ENCODE measurements at regions not wholly inside any gene's neighbourhood (a gene's known extent, or its start where the extent isn't known, plus 50 kb on each side); places are given as distances from the start of the nearest gene placed in this dataset.

DNA sequence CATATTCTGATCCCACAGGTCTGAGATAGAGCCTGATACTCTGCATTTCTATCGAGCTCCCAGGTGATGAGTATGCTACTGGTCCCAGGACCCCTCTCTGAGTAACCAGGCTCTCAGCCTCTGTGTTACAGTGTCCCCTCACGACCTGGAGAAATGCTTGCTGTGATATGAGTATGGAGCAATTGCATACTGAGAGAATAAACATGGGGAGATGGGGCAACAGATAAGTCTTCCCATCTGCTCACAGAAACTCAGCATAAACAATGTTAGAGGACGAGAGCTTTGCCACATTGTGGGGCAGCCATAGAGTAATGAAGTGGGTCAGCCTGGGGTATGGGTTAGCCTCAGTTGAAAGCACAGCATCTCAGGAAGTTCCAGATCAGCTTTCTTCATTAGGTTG is 82.6 kb upstream of the HS3ST1 start:
- TF ChIP-seq, protein P1, sequence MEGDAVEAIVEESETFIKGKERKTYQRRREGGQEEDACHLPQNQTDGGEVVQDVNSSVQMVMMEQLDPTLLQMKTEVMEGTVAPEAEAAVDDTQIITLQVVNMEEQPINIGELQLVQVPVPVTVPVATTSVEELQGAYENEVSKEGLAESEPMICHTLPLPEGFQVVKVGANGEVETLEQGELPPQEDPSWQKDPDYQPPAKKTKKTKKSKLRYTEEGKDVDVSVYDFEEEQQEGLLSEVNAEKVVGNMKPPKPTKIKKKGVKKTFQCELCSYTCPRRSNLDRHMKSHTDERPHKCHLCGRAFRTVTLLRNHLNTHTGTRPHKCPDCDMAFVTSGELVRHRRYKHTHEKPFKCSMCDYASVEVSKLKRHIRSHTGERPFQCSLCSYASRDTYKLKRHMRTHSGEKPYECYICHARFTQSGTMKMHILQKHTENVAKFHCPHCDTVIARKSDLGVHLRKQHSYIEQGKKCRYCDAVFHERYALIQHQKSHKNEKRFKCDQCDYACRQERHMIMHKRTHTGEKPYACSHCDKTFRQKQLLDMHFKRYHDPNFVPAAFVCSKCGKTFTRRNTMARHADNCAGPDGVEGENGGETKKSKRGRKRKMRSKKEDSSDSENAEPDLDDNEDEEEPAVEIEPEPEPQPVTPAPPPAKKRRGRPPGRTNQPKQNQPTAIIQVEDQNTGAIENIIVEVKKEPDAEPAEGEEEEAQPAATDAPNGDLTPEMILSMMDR (IDR thresholded peaks at IDR 0.05) = no peak
- H3K36me3 ChIP-seq (replicated peaks in 1 of 2; ENCODE audit: control insufficient read depth in 1 of 2, insufficient read depth in 2 of 2, low read length in 2 of 2) = no peaks in the 10 kb centered on the region
- H3K4me2 ChIP-seq (replicated peaks; ENCODE audit: extremely low read depth, low read length, poor library complexity, severe bottlenecking) = no peak overlapping the region
- no peak overlapping the region for H3K9ac ChIP-seq (ENCODE audit: insufficient read depth, low read length, poor library complexity, severe bottlenecking)
- no peak overlapping the region for H3K27ac ChIP-seq (ENCODE audit: low read depth in 1 of 2, low read length in 2 of 2)
- H2AFZ ChIP-seq (ENCODE audit: insufficient read depth, low read depth, low read length, poor library complexity, severe bottlenecking) = no peak overlapping the region
- no peaks in the 10 kb centered on the region for H3K79me2 ChIP-seq (ENCODE audit: insufficient read depth, low read length)
- intact Hi-C loops (cut with micrococcal nuclease) = no loop called here
- peaks cover 0 to 6% of the 10 kb centered on the region in 2 donors for H3K27me3 ChIP-seq (ENCODE audit: control insufficient read depth in 2 of 2, insufficient read depth in 2 of 2, low read length in 2 of 2)
- no peaks in the 10 kb centered on the region for H3K4me1 Mint-ChIP-seq
- H3K27me3 Mint-ChIP-seq (ENCODE audit: low read depth in 3 of 3) = peaks cover 1 to 6% (median 4%) of the 10 kb centered on the region in 3 donors
- H3K9me3 ChIP-seq (replicated peaks in 1 of 2; ENCODE audit: control insufficient read depth in 1 of 2, insufficient read depth in 1 of 2, low read length in 2 of 2) = peaks cover 0 to 4% of the 10 kb centered on the region in 2 donors
- no peak for DNase-seq
- H3K27ac Mint-ChIP-seq = no peak overlapping the region
- no peaks in the 10 kb centered on the region for H3K4me1 ChIP-seq (ENCODE audit: control insufficient read depth in 1 of 2, insufficient read depth in 2 of 2, low read length in 2 of 2)
- 80% methylated on average over 1 of the region's 3 CpGs for WGBS (ENCODE audit: insufficient coverage)
- H3K36me3 Mint-ChIP-seq = no peaks in the 10 kb centered on the region
- no peaks in the 10 kb centered on the region for H4K20me1 ChIP-seq (ENCODE audit: insufficient read depth, low read length)
- H3K9me3 Mint-ChIP-seq = peaks cover 0 to 2% (median 0%) of the 10 kb centered on the region in 7 donors
- no peak overlapping the region for H3K4me3 Mint-ChIP-seq
- H3K4me3 ChIP-seq (replicated peaks in 1 of 3; ENCODE audit: low read depth in 2 of 3, low read length in 3 of 3) = no peak overlapping the region

- TF ChIP-seq, protein P1 (IDR thresholded peaks at IDR 0.05) = no peak
- no peaks in the 10 kb centered on the region for H3K27me3 ChIP-seq (ENCODE audit: control insufficient read depth in 2 of 2, insufficient read depth in 2 of 2, low read length in 2 of 2)
- H3K27ac ChIP-seq (ENCODE audit: low read depth in 1 of 2, low read length in 2 of 2) = no peak overlapping the region
- H3K79me2 ChIP-seq (ENCODE audit: insufficient read depth, low read length) = no peaks in the 10 kb centered on the region
- H3K4me3 ChIP-seq (replicated peaks in 1 of 3; ENCODE audit: low read depth in 2 of 3, low read length in 3 of 3) = no peak overlapping the region
- H3K9ac ChIP-seq (ENCODE audit: insufficient read depth, low read length, poor library complexity, severe bottlenecking) = no peak overlapping the region
- no peak overlapping the region for H2AFZ ChIP-seq (ENCODE audit: insufficient read depth, low read depth, low read length, poor library complexity, severe bottlenecking)
- no peak overlapping the region for H3K4me3 Mint-ChIP-seq
- intact Hi-C loops (cut with micrococcal nuclease) = loop anchor here in 1 of 2 donors (10.0 kb wide), 1 partner anchor 73 kb away; no protein-coding TSS in a partner anchor
- H3K27me3 Mint-ChIP-seq (ENCODE audit: low read depth in 3 of 3) = no peaks in the 10 kb centered on the region
- no peak overlapping the region for H3K27ac Mint-ChIP-seq
- H3K4me1 ChIP-seq (ENCODE audit: control insufficient read depth in 1 of 2, insufficient read depth in 2 of 2, low read length in 2 of 2) = no peaks in the 10 kb centered on the region
- H3K9me3 Mint-ChIP-seq = peaks cover 0 to 2% (median 0%) of the 10 kb centered on the region in 7 donors
- no peak for DNase-seq
- no peaks in the 10 kb centered on the region for H3K36me3 Mint-ChIP-seq
- no peaks in the 10 kb centered on the region for H3K4me1 Mint-ChIP-seq
- no peaks in the 10 kb centered on the region for H3K36me3 ChIP-seq (replicated peaks in 1 of 2; ENCODE audit: control insufficient read depth in 1 of 2, insufficient read depth in 2 of 2, low read length in 2 of 2)
- no peaks in the 10 kb centered on the region for H3K9me3 ChIP-seq (replicated peaks in 1 of 2; ENCODE audit: control insufficient read depth in 1 of 2, insufficient read depth in 1 of 2, low read length in 2 of 2)
- H3K4me2 ChIP-seq (replicated peaks; ENCODE audit: extremely low read depth, low read length, poor library complexity, severe bottlenecking) = no peak overlapping the region
- H4K20me1 ChIP-seq (ENCODE audit: insufficient read depth, low read length) = no peaks in the 10 kb centered on the region
- WGBS (ENCODE audit: insufficient coverage) = 57% methylated on average over 1 of the region's 3 CpGs
These were observed 79.2 kb upstream of the HS3ST1 start for GRCh38 chr4:11507920-11508319.
